Activated CD4-positive, alpha-beta T cell treated with anti-CD3 and anti-CD28 coated beads, Interleukin-2, amount 10 ng/mL, durations not matched to agents 7 days and 5 days (primary cell): ENCODE measurements at regions not wholly inside any gene's neighbourhood (a gene's known extent, or its start where the extent isn't known, plus 50 kb on each side); places are given as distances from the start of the nearest gene placed in this dataset.

Experiments used
- CTCF ChIA-PET: fragments of 350-600 bp; sonication (Branson Sonifier 250); formaldehyde crosslinking; loops from one replicate; lab custom pipeline; 2021; ENCODE audit warnings: antibody characterized with exemption; lab: Charles Lee
- POLR2A ChIA-PET: fragments of 350-600 bp; sonication (Branson Sonifier 250); formaldehyde crosslinking; loops from one replicate; lab custom pipeline; 2021; ENCODE audit warnings: antibody characterized with exemption; lab: Charles Lee
- DNase-seq: peaks from one replicate; pipeline ENCODE4 v3.0.0-alpha.2; 2020
- H3K27ac Mint-ChIP-seq: one replicate; pipeline ENCODE4 v1.8.0; 2021; ENCODE audit warnings: mild to moderate bottlenecking, moderate library complexity, mixed read lengths
- H3K27me3 Mint-ChIP-seq: one replicate; pipeline ENCODE4 v1.8.0; 2021; ENCODE audit warnings: mixed read lengths
- H3K36me3 Mint-ChIP-seq: one replicate; pipeline ENCODE4 v1.8.0; 2021; ENCODE audit warnings: low read depth, mixed read lengths
- H3K4me1 Mint-ChIP-seq: one replicate; pipeline ENCODE4 v1.8.0; 2021; ENCODE audit warnings: mixed read lengths
- H3K4me3 Mint-ChIP-seq: one replicate; pipeline ENCODE4 v1.8.0; 2021; ENCODE audit warnings: mild to moderate bottlenecking, moderate library complexity, mixed read lengths
- H3K9me3 Mint-ChIP-seq: one replicate; pipeline ENCODE4 v1.8.0; 2021; ENCODE audit warnings: mixed read lengths

GRCh38 chr5:104754311-104754995 lies 1191.9 kb upstream of the NUDT12 start:
- CTCF ChIA-PET: no interaction called here
- Mint-ChIP-seq H3K27me3 (no peaks in the 10 kb centered on the region), H3K9me3 (no peaks in the 10 kb centered on the region), H3K27ac (no peak overlapping the region), H3K4me1 (no peaks in the 10 kb centered on the region), H3K36me3 (no peaks in the 10 kb centered on the region), H3K4me3 (no peak overlapping the region)
- no peak for DNase-seq
- POLR2A ChIA-PET: no interaction called here

- POLR2A ChIA-PET: no interaction called here
- H3K27me3 Mint-ChIP-seq: no peaks in the 10 kb centered on the region
- no peak overlapping the region for H3K4me3 Mint-ChIP-seq
- DNase-seq: no peak
- no peaks in the 10 kb centered on the region for H3K4me1 Mint-ChIP-seq
- H3K9me3 Mint-ChIP-seq: peaks cover 2% of the 10 kb centered on the region
- CTCF ChIA-PET: no interaction called here
- H3K27ac Mint-ChIP-seq: no peak overlapping the region
- no peaks in the 10 kb centered on the region for H3K36me3 Mint-ChIP-seq
Measured at GRCh38 chr5:104751969-104752368, 1189.4 kb upstream of the NUDT12 start.

GRCh38 chr5:104739905-104740304 lies 1177.3 kb upstream of the NUDT12 start:
- no peak for DNase-seq
- H3K27ac Mint-ChIP-seq: no peak overlapping the region
- H3K4me3 Mint-ChIP-seq: no peak overlapping the region
- CTCF ChIA-PET: no interaction called here
- peaks cover 7% of the 10 kb centered on the region for H3K9me3 Mint-ChIP-seq
- H3K4me1 Mint-ChIP-seq: no peaks in the 10 kb centered on the region
- no peaks in the 10 kb centered on the region for H3K27me3 Mint-ChIP-seq
- POLR2A ChIA-PET: no interaction called here
- H3K36me3 Mint-ChIP-seq: no peaks in the 10 kb centered on the region

DNA sequence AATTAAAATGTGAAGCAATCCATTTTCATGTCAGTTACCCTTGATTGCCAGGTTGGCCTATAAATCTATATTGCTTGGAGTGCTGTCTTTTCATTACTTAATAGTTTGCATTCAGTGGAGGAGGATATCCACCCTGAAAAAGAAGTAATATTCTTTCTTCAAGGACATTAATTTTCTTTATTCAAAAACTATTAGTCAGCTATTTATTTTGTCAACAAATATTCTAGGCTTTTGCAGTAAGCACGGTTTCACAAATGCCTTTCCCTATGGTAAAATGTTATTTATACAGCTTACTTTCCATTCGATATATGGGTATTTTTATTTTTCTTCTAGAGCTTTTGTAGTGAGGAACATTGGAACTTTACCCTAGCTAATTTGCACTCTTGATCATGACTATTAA lies 1176.9 kb upstream of the NUDT12 start:
- Mint-ChIP-seq H3K4me1 (no peaks in the 10 kb centered on the region), H3K27ac (no peak overlapping the region), H3K9me3 (peaks cover 7% of the 10 kb centered on the region), H3K27me3 (no peaks in the 10 kb centered on the region), H3K4me3 (no peak overlapping the region), H3K36me3 (no peaks in the 10 kb centered on the region)
- DNase-seq: no peak
- ChIA-PET POLR2A (no interaction called here), CTCF (no interaction called here)

DNA sequence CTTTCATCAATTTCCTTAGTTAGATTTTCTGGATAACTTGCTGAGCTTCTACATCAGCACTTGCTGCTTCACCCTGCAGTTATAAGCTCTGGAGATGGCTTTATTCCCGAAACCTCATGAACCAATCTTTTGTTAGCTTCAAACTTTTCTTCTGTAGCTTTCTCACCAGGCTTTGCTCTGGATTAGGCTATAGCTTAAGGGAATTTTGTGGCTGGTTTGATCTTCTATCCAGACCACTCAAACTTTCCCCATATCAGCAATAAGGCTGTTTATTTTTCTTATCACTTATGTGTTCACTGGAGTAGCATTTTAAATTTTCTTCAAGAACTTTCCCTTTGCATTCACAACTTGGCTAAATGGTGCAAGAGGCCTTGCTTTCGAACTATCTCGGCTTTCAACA lies 1173.5 kb upstream of the NUDT12 start:
- ChIA-PET CTCF (interaction anchor here (0.8 kb wide), 1 partner anchor 24 kb away, joined by 4 read pairs; no protein-coding TSS in a partner anchor), POLR2A (no interaction called here)
- no peak for DNase-seq
- no peaks in the 10 kb centered on the region for H3K9me3 Mint-ChIP-seq
- H3K27me3 Mint-ChIP-seq: no peaks in the 10 kb centered on the region
- no peak overlapping the region for H3K4me3 Mint-ChIP-seq
- H3K36me3 Mint-ChIP-seq: no peaks in the 10 kb centered on the region
- H3K27ac Mint-ChIP-seq: no peak overlapping the region
- H3K4me1 Mint-ChIP-seq: no peaks in the 10 kb centered on the region

DNA sequence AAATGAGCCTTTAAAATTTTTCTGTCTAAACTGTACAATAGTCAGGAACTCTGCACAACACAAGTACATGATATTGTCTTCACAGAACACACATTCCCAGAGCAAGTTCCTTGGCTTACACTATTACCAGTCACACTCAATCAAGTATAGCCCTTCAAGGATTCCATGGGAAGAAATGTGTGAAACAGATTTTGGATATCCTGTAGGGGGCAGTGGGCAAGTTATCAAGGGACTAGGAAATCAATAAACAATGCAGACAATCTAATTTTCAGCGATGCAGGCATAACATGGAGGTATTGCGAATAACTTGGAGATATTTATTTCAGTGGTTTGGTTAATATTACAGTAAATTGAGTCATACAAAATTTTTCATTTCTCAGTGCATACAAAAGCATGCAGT lies 1171.5 kb upstream of the NUDT12 start:
- CTCF ChIA-PET: no interaction called here
- Mint-ChIP-seq H3K27ac (no peak overlapping the region), H3K9me3 (peaks cover 6% of the 10 kb centered on the region), H3K36me3 (no peaks in the 10 kb centered on the region), H3K4me3 (no peak overlapping the region), H3K27me3 (no peaks in the 10 kb centered on the region), H3K4me1 (no peaks in the 10 kb centered on the region)
- no peak for DNase-seq
- POLR2A ChIA-PET: no interaction called here

DNA sequence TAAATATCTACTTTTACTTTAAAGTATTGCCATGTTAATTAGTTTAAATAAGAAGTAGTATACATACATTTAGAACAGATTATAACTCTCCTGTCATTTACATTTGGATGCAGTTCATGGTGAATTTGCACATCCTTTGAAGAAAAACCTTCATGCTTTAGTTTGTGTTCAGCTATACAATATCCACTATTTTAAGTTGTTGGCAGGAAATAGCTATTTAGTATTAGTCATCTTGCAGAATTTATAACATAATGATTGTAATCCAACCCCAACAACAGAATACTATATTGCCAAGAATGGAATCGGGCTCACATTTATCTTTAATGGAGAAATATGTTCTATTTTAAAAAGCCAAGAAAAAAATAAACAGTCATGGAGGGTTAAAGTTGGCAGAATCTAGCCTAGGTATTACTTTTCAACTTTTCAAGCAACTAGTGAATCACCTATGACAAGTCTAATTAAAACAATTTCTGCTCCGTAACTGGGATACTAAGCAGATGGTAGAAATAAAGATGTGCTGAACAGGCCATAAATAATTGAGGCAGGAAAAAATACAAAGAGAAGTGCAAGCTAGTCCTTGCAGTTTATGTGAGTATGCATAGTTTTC lies 1170.6 kb upstream of the NUDT12 start:
- no peak overlapping the region for H3K4me3 Mint-ChIP-seq
- no peak overlapping the region for H3K27ac Mint-ChIP-seq
- H3K4me1 Mint-ChIP-seq: no peaks in the 10 kb centered on the region
- H3K27me3 Mint-ChIP-seq: no peaks in the 10 kb centered on the region
- H3K9me3 Mint-ChIP-seq: peaks cover 6% of the 10 kb centered on the region
- ChIA-PET CTCF (no interaction called here), POLR2A (no interaction called here)
- no peak for DNase-seq
- no peaks in the 10 kb centered on the region for H3K36me3 Mint-ChIP-seq

GRCh38 chr5:104731331-104731730 lies 1168.7 kb upstream of the NUDT12 start:
- H3K27me3 Mint-ChIP-seq: no peaks in the 10 kb centered on the region
- no peaks in the 10 kb centered on the region for H3K4me1 Mint-ChIP-seq
- H3K36me3 Mint-ChIP-seq: no peaks in the 10 kb centered on the region
- H3K9me3 Mint-ChIP-seq: peaks cover 6% of the 10 kb centered on the region
- DNase-seq: no peak
- H3K4me3 Mint-ChIP-seq: no peak overlapping the region
- ChIA-PET POLR2A (no interaction called here), CTCF (no interaction called here)
- no peak overlapping the region for H3K27ac Mint-ChIP-seq

- ChIA-PET CTCF (no interaction called here), POLR2A (no interaction called here)
- DNase-seq: no peak
- H3K4me1 Mint-ChIP-seq: no peaks in the 10 kb centered on the region
- no peaks in the 10 kb centered on the region for H3K27me3 Mint-ChIP-seq
- H3K4me3 Mint-ChIP-seq: no peak overlapping the region
- H3K27ac Mint-ChIP-seq: no peak overlapping the region
- H3K9me3 Mint-ChIP-seq: peaks cover 8% of the 10 kb centered on the region
- H3K36me3 Mint-ChIP-seq: no peaks in the 10 kb centered on the region
Measured at GRCh38 chr5:104708027-104708426, 1145.4 kb upstream of the NUDT12 start.

- Mint-ChIP-seq H3K27me3 (no peaks in the 10 kb centered on the region), H3K4me1 (no peaks in the 10 kb centered on the region), H3K4me3 (no peak overlapping the region), H3K27ac (no peak overlapping the region), H3K36me3 (no peaks in the 10 kb centered on the region), H3K9me3 (peaks cover 2% of the 10 kb centered on the region)
- no peak for DNase-seq
- ChIA-PET POLR2A (no interaction called here), CTCF (no interaction called here)
Measured at GRCh38 chr5:104706600-104706999, 1144.0 kb upstream of the NUDT12 start.

DNA sequence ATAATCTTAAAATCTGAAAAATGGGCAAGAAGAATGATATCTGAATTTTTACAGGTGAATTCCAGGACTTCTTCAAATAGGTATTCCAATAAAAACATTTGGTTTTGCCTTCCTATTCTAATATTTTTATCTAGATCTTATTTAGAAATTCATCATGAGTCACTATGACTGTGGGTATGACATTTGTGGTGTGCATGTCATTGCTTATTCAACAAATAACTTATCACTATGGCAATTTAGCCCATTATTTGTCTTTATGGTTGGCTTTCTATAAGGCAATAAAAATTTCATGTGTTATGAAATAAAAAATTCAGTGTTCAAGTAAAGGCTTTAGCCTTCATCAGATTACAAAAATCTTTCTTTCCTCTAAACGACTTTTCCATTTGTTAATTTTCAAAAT lies 1139.6 kb upstream of the NUDT12 start:
- no peak for DNase-seq
- ChIA-PET POLR2A (no interaction called here), CTCF (no interaction called here)
- Mint-ChIP-seq H3K4me1 (no peaks in the 10 kb centered on the region), H3K27ac (no peak overlapping the region), H3K4me3 (no peak overlapping the region), H3K9me3 (peaks cover 8% of the 10 kb centered on the region), H3K27me3 (no peaks in the 10 kb centered on the region), H3K36me3 (no peaks in the 10 kb centered on the region)

- no peak for DNase-seq
- POLR2A ChIA-PET: no interaction called here
- Mint-ChIP-seq H3K36me3 (no peaks in the 10 kb centered on the region), H3K4me3 (no peak overlapping the region), H3K27ac (no peak overlapping the region), H3K9me3 (peaks cover 11% of the 10 kb centered on the region), H3K27me3 (no peaks in the 10 kb centered on the region), H3K4me1 (no peaks in the 10 kb centered on the region)
- CTCF ChIA-PET: no interaction called here
Measured at GRCh38 chr5:104699438-104699837, 1136.8 kb upstream of the NUDT12 start.

DNA sequence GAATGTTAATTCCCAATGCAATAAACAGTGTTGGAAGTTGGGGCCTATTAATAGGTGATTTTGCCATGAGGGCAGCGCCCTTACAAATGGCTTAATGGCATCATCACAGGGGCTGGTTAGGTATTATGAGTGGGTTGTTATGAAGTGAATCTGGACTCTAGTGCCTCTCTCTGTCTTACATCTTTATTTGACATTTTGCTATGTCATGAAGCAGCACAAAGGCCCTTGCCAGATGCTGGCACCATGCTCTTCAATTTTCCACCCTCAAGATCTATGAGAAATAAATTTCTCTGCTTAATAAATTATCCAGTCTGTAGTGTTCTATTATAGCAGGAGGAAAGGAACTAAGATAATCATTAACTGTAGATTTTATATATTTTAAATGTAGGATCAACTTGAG lies 1098.7 kb upstream of the NUDT12 start:
- Mint-ChIP-seq H3K36me3 (no peaks in the 10 kb centered on the region), H3K9me3 (peaks cover 6% of the 10 kb centered on the region), H3K4me3 (no peak overlapping the region), H3K27ac (no peak overlapping the region), H3K27me3 (no peaks in the 10 kb centered on the region), H3K4me1 (no peaks in the 10 kb centered on the region)
- ChIA-PET POLR2A (no interaction called here), CTCF (no interaction called here)
- DNase-seq: no peak

DNA sequence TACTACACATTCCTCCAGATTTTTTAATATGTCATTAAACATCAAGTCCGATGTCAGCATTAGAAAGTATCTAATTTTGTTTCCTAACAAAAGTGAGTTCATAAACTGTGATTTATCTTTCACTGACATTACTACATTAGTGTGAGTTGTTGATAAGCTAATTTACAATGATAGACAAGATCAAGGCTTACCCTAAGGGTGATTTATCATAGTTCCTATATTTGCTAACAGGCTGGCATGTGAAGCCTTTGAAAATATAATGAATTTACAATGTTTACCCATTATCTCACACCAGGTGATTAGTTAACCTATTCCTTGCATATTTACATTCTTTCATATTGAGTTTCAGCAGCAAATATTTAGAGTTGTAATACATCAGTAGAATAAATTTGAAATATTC lies 1096.9 kb upstream of the NUDT12 start:
- CTCF ChIA-PET: no interaction called here
- no peak for DNase-seq
- Mint-ChIP-seq H3K36me3 (no peaks in the 10 kb centered on the region), H3K9me3 (peaks cover 7% of the 10 kb centered on the region), H3K4me1 (no peaks in the 10 kb centered on the region), H3K27me3 (no peaks in the 10 kb centered on the region), H3K27ac (no peak overlapping the region), H3K4me3 (no peak overlapping the region)
- POLR2A ChIA-PET: no interaction called here
